GM19043 (cell line): ENCODE measurements at regions not wholly inside any gene's neighbourhood (a gene's known extent, or its start where the extent isn't known, plus 50 kb on each side); places are given as distances from the start of the nearest gene placed in this dataset.

ENCODE experiments used
- ATAC-seq: cut with Tn5 transposase; IDR thresholded peaks from one replicate; pipeline ENCODE4 v1.9.1; 2021; ENCODE audit warnings: low read depth; ENCODE audit not compliant: unreplicated experiment

DNA sequence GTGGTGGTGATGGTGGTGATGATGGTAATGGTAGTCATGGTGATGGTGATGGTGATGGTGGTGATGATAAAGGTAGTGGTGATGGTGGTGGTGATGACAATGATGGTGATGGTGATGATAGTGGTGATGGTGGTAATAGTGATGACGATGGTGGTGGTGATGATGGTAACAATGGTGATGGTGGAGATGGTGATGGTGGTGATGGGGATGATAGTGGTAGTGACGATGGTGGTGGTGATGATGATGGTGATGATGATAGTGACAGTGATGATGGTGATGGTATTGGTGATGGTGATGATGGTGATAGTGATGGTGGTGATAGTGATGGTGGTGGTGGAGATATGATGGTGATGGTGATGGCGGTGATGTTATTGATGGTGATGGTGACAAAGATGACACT, 108.4 kb upstream of the NKX1-1 start:
- ATAC-seq, result no peak

GRCh38 chr4:1513936-1514483, 107.8 kb upstream of the NKX1-1 start:
- no peak for ATAC-seq

DNA sequence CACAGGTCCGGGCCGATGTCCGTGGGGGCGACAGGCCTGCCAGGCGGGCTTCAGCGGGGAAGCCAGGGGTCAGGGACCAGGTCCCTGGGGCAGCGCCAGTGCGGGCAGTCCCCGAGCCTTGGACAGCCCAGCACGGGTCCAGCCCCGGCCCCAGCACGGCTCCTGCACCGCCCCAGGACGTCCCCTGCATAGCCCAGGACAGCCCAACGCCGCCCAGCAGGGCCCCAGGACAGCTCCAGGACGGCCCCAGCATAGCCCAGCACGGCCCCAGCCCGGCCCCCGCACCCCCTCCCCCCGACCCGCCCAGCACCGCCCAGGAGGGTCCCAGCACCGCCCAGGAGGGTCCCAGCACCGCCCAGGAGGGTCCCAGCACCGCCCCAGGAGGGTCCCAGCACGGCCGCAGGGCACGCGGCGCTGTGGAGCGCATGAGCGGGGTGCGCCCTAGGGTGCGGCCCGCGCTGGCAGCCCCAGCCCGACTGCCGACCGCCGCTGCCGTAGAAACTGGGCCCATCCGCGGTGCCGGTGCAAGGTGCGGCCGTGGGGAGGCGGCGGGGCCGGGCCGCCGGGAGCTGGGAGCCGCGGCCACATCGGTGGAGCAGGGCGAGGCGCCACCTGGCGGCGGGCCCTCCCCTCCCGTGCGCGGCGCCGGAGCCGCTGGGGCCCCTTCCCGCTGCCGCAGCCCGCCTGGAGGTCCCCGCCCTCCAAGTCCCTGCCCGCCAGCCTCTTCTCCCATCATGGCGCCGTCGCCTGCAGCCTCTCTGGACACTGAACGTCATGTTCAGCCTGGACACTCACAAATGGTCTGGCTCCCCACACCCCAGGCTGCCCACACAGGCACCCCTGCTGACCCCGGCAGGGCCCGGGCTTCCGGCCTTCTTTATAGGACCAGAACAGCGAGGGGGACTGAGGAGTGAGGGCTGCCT, 106.8 kb upstream of the NKX1-1 start:
- ATAC-seq, result no peak

GRCh38 chr4:1512051-1512737, 106.0 kb upstream of the NKX1-1 start:
- no peak for ATAC-seq

DNA sequence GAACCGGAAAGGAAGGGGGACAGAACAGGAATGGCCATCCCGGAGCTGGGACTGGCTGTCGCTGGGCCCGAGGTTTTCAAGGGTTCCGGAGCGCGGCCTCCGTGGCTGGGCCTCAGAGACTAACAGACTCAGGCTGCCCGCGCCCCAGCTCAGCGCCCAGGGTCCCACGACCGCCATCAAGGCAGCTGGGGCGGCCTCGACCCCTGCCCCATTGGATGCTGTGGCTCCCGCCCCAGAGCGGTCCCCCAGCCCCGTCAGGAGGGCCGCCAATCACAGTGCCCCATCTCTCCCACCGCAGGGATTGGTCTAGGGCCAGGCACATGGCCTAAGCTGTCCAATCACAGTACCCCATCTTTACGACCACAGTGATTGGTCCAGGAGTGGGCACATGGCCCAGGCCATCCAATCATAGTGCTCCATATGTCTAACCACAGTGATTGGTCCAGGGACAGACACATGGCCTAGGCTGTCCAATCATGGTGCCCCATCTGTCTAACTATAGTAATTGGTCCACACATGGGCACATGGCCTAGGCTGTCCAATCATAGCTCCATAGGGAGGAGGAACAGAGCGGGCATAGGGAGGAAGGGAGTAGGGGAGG, 105.3 kb upstream of the NKX1-1 start:
- no peak for ATAC-seq

DNA sequence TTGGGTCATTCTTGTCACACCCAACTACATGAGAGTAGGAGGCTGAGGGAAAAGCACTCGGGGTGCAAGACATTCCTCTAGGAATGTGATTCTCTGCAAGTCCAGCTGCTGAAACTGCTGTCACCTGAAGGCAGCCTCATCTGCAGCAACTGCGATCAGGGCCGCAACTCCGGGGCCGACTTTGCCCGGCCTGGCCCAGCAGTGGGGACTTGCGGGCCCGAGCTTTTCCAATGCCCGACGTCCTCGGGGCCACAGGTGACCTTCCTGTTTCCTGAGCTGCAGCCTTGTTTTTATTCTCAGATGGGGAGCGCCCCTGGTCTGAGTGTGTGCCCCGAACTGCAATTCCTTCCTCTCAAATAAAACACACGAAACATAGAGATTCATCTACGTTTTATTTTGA, 104.7 kb upstream of the NKX1-1 start:
- no peak for ATAC-seq

GRCh38 chr4:1509366-1509765, 103.1 kb upstream of the NKX1-1 start:
- ATAC-seq, result no peak

- ATAC-seq, result no peak
Measured at GRCh38 chr4:1508161-1509160, 102.2 kb upstream of the NKX1-1 start.

DNA sequence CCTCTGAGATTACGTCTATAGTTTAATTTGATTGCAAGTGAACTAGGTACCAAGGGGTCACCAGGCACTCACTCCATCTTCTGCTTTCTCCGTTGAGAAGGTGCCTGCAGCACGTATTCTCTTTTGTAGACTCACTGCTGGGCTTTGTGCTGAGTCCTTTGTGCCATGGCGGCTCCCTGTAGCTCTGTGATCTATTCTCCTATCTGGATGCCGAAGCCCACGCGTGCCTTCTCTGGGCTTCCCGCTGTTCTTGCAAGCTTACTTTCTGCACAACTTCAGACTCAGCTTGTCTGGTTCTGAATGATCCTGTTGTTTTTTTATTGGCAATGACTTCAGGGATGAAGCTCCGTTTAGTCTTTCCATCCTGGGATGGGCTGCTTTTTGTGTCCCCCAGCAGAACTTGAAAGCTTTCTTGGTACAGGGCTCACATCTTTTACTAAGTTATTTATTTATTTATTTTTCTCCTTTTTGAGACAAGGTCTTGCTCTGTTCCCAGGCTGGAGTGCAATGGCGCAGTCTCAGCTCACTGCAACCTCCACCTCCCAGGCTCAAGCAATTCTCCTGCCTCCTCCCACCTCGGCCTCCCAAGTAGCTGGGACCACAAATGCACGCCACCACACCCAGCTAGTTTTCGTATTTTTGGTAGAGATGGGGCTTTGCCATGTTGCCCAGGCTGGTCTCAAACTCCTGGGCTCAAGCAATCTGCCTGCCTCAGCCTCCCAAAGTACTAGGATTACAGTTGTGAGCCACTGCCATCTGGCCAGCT, 100.9 kb upstream of the NKX1-1 start:
- ATAC-seq, result no peak

GRCh38 chr4:1505511-1506460, 99.5 kb upstream of the NKX1-1 start:
- no peak for ATAC-seq

DNA sequence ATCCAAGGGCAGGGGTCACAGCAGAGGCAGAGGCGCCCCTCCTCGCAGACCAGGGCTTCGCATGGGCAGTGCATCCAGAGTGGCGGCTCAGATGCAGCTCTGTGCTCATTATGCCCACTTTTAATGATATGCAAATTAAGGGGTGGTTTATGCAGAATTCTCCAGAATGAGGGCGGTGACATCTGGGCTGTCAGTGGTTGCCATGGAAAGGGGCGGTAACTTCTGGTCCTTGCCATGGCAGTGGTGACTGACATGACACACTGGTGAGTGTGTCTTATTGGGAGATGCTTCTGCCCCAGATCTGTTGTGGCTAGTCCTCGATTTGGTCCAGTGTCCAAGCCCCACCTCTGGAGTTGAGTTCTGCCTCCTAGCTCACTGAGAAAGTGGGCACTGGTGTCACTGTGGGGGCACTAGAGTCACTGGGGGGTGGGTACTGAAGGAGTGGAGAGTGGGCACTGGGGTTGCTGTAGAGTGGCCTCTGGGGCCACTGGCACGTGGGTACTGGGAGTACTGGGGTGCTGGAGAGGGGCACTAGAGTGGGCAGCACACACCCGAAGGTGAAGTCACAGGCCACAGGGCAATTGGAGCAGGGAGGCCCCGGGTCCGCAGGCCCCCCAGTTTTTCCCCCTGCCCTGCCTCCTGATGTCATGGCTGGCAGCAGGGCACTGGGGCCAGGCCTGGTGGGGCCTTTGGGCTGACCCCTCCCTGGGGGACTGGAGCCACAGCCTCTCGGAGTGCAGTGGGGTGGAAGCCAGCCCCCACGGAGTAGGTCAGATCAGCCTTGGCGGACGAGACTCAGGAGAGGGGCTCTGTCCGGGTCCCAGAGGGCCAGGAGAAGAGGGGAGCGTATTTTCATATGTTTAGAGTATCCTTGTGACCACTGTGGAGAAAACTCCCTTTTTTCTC, 98.6 kb upstream of the NKX1-1 start:
- ATAC-seq, result no peak

DNA sequence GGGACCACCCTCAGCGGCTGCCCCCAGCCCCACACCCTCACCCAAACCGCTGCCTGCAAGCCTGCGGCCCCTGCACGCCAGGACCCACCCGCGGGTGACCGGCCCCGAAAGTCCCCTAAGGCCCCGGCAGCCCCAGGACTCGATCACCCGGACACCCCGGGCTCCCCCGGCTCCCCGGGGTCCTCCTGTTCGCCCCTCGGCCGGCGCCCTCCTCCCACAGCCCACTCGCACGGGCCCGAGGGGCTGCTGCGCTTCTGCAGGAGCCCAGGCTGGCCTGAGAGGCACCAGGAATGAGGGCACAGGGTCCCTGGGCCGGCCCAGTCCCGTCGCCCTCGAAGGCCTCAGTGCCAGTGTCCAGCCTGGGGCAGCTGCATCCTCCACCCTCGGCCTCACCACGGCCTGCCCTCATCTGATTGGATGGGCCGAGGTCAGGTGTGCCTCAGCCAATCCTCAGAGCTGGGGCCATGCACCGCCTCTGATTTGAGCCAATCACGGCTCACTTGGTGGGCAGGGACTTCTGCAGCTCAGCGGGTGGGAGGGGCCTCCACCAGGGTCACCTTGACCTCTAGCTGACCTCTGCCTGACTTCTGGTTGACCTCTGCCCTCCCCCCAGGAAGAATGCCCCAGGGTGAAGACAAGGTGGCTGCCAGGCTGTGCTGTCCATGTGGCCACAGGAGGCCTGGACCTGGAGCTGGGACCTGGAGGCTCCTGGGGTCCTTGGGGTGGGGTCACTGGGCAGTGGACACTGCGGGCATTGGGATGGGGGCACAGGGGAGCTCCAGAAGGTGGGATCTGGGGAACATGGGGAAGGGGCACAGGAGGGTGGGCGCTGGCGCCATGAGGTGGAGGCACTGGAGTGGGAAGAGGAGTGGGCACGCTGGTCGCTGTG, 97.6 kb upstream of the NKX1-1 start:
- ATAC-seq, result no peak

DNA sequence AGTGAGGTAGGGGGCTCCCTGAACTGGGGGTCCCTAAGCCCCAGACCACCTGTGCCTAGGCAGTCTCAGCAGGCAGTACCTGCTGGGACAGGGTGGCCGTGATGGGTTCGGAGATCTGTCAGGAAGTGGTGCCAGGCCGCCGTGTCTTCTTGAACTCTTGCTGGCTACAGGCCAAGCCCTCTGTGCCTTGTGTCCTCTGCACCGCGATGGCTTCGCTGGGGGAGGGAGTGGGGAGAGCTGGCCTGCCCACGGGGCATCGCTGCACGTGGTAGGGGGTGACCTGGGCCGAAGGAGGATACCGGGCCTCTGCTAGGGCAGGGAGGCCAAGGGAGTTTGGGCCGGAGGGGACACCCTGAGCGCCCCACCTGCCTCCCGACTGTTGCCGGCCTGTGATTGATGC, 96.7 kb upstream of the NKX1-1 start:
- no peak for ATAC-seq

GRCh38 chr4:1502501-1502886, 96.3 kb upstream of the NKX1-1 start:
- ATAC-seq, result no peak

GRCh38 chr4:1501754-1502500, 95.7 kb upstream of the NKX1-1 start:
- ATAC-seq, result no peak
